HG03095 (cell line): ENCODE measurements at regions not wholly inside any gene's neighbourhood (a gene's known extent, or its start where the extent isn't known, plus 50 kb on each side); places are given as distances from the start of the nearest gene placed in this dataset.

Experiments used
- ATAC-seq: cut with Tn5 transposase; IDR thresholded peaks from one replicate; pipeline ENCODE4 v1.9.1; 2021; ENCODE audit warnings: moderate library complexity; ENCODE audit not compliant: unreplicated experiment

GRCh38 chr4:66095065-66095464 is 424.8 kb upstream of the EPHA5 start:
- no peak for ATAC-seq

DNA sequence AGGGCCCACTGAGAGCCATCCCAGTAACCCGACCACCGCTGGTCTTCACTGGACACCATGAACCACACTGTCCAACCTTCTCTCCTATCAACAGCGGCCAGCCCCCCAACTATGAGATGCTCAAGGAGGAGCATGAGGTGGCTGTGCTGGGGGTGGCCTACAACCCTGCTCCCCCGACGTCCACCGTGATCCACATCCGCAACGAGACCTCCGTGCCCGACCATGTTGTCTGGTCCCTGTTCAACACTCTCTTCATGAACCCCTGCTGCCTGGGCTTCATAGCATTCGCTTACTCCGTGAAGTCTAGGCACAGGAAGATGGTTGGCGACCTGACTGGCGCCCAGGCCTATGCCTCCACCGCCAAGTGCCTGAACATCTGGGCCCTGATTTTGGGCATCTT is 423.8 kb upstream of the EPHA5 start:
- no peak for ATAC-seq

- ATAC-seq = no peak
Observed at GRCh38 chr4:66091786-66092185, 421.5 kb upstream of the EPHA5 start.

DNA sequence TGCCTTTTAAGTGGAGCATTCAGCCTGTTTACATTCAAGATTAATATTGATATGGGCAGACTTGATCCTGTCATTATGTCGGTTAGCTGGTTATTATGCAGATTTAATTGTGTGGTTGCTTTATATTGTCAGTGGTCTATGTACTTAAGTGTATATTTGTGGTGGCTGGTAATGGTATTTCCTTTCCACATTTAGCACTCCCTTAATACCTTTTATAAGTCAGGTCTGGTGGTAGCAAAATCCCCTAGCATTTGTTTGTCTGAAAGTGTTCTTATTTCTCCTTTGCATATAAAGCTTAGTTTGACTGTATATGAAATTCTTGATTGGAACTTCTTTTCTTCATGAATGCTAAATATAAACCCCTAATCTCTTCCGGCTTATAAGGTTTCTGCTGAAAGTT is 403.7 kb upstream of the EPHA5 start:
- no peak for ATAC-seq

DNA sequence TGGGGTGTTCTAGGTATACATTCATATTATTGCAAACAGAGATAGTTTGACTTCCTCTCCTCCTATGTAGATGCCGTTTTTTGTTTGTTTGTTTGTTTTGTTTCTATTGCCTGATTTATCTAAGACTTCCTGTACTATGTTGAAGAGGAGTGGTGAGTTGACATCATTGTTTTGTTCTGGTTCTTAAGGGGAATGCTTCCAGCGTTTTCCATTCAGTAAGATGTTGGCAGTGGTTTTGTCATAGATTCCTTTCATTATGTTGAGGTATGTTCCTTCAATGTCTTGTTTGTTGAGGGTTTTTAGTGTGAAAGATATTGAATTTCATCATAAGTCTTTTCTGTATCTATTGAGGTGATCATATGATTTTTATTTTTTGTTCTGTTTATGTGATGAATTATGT is 401.6 kb upstream of the EPHA5 start:
- ATAC-seq = no peak

DNA sequence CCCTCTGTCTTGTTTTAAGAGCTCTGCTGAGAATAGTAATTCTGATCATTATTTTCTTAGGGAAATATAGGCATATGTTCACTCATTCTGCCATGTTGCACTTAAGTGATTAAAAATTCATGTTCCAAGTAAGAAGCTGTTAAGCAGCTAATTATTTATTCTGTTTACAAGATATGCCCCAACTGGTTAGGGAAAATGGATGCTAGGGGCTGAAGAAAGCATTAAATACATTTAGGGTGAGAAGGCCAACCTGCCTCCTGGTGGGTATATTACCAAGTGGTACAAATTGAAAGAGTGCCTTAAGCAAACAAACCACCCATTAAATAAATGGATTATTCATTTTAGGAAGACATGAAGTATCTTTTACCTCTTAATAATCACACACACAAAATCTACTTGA is 392.6 kb upstream of the EPHA5 start:
- no peak for ATAC-seq

- no peak for ATAC-seq
Observed at GRCh38 chr4:66062044-66062443, 391.8 kb upstream of the EPHA5 start.

DNA sequence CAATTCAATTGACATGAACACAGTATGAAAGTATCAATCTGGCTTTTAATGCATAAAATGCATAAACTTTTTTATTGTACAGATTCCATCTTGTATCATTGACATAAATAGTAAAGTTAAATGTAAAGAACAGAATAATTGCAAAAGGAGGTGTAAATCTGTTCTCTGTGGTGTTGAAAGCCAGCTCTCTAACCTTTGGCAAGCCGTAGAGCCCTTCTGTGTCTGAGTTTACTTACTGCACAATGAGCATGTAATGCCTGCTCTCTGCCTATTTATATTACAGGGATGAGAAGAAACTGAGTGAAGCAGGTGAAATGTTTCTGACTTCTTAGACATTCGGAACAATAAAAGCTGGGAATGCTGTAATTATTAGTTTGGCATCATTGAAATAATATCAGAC is 389.3 kb upstream of the EPHA5 start:
- no peak for ATAC-seq

DNA sequence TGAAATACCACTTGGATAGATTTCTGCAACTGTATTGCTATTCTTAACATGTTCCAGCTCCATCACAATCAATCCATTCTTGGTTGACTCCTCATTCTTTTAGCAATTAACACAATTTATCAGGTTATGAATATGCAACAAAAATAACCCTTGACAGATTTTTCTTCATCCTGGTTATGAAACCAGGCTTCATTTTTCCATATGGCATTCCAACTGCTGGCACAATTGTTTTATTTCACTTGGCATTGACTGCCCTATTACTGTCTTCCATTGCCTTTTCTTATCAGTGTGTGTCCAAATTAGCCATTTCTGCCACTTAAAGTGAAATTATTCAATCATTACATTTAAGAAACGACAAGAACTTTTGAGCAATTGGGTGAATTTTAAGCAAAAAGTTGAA is 388.8 kb upstream of the EPHA5 start:
- ATAC-seq = no peak

- ATAC-seq = no peak
Observed at GRCh38 chr4:66055999-66056398, 385.7 kb upstream of the EPHA5 start.

- ATAC-seq = no peak
Observed at GRCh38 chr4:66052426-66052825, 382.1 kb upstream of the EPHA5 start.

DNA sequence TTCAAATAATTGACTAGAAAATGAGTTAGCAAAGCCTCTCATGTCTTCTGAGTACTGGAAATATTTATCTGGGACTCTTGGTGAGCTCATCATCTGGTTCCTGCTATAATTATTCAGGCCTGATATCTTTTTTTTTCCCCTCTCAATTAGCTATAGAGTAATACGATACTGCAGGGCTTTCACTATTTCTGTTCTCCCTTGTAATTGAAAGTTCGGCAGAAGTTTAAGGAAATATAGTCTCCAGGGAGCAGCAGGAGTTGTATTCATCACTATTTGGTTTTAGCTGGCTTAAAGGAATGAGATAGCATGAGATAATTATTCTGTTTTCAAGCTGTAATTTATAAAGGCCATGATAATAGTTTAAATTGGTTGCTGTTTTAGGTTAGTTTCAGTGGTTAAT is 378.6 kb upstream of the EPHA5 start:
- ATAC-seq = no peak

GRCh38 chr4:66045913-66046312 is 375.6 kb upstream of the EPHA5 start:
- ATAC-seq = no peak

GRCh38 chr4:66035701-66036100 is 365.4 kb upstream of the EPHA5 start:
- ATAC-seq = no peak

DNA sequence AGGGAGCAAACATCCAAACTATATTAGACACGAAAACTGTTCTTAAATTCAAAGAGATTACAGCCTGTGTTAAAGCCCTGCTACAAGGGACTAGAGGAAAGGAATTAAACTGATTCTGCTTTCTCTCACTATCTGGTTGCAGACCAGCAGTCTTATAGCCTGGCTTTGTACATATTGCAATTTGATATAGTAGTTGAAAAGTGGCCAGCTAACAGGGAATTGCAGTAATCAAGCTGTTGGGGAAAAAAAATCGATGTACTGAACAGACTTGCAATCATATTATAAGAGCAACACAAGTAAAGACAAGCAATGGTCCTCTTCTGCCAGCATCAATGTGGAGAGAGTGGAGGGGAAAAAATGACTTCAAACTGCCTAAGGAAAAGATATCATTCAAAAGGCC is 364.4 kb upstream of the EPHA5 start:
- no peak for ATAC-seq

- no peak for ATAC-seq
Observed at GRCh38 chr4:66034262-66034661, 364.0 kb upstream of the EPHA5 start.

DNA sequence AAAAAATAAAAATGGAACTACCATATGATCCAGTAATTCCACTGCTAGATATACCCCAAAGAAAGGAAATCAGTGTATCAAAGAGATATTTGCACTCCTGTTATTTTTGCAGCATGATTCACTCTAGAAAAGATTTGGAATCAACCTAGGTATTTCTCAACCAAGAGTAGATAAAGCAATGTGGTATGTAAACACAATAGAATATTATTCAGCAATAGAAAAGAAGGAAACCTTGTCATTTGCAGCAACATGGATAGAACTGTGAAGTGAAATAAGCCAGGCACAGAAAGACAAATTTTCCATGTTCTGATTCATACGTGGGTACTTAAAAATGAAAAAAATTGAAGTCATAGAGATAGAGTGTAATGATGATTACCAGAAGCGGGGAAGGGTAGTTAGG is 362.3 kb upstream of the EPHA5 start:
- no peak for ATAC-seq

- no peak for ATAC-seq
Observed at GRCh38 chr4:66028668-66029067, 358.4 kb upstream of the EPHA5 start.

DNA sequence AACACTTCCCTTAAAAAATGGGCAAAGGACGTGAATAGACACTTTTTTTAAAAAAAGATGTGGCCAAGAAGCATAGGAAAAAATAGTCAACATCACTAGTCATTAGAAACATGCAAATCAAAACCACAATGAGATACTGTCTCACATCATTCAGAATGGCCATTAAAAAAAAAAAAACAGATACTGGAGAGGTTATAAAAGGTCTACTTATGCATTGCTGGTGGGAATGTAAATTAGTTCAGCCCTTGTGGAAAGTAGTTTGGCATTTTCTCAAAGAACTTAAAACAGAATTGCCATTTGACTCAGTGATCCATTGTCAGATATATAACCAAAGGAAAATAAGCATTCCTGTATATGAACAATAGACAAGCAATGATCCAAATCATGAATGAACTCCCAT is 352.8 kb upstream of the EPHA5 start:
- ATAC-seq = no peak

GRCh38 chr4:66017671-66018070 is 347.4 kb upstream of the EPHA5 start:
- no peak for ATAC-seq

DNA sequence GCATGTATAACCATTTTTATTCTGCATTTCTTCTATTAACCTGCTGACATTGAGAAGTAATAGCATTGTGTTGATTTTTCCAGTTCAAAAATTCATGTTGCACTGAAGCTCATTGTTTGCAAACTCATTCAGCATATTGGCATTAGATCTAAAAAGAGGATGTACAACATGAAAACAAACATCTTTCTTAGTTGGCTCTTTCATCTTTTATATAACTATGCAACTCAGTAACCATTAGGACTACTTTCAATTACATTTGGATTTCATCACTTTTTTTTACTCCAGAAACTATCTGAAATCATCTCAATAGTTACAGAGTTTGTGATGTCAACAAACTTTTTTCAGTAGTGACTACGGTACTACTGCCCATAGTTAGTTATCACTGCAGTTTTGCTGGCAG is 346.0 kb upstream of the EPHA5 start:
- no peak for ATAC-seq

DNA sequence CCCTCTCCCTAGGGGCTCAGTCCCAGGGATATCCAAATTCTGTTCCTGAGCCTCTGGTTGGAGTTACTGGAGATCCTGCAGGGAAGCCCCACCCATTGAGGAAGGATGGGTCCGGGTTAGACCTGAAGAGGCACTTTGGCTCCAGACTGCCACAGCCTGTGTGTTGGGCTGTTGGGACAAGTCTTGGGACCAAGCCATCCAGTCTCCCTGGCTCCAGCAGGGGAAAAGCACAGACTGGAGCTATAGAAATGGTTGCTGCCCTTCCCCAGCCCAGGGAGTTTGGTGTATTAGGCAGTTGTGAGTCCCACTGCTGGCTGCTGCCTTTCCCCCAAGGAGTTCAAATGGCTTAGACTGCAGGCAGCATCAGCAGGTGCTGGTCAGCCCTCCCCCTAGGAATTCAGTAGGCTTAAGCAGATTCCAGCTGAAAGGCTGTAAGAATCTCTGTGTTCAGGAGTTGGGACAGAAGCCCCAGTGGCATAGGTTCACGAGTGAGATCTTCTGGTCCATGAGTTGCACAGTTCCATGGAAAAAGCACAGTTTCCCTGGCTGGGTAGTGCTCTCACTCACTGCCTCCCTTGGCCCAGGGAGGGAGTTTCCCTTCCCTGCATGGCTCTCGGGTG is 344.0 kb upstream of the EPHA5 start:
- no peak for ATAC-seq

DNA sequence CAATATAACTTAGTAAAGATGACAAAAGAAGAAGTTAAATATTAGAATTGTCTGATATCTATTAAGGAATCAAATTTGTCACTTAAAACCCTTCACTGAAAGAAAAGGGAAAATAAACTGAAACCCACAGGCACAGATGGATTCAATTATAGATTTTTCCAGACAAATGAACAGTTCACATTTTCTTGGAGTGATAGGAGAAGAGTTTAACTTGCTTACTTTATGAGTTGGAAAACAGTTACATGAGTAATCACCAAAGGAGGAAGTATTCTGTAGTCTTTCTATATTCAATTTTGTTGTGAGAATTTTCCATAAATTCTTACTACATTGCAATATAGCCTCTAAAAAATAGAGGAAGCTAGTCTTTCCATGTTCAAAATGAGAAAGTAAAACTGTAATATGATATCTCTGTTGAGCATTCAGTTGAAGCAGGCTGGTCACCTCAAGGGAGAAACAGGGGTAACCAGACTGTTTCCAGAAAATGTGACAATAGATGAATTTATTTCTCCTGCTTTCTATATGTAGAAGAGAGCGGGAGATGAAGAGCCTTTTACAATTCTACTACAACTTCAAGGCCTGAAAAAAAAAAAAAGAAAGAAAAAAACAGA is 330.3 kb upstream of the EPHA5 start:
- ATAC-seq = no peak
